Fibroblast of peridontal ligament (primary cell): ENCODE measurements at regions not wholly inside any gene's neighbourhood (a gene's known extent, or its start where the extent isn't known, plus 50 kb on each side); places are given as distances from the start of the nearest gene placed in this dataset.

Source experiments
- DNase-seq: peaks from one replicate; pipeline ENCODE4 v3.0.0-alpha.2; 2010; ENCODE audit errors: extremely low read depth

- no peak for DNase-seq
Measured at GRCh38 chr1:222040121-222040805, 298.4 kb upstream of the DUSP10 start.

- DNase-seq, result no peak
Measured at GRCh38 chr1:222038971-222039370, 297.1 kb upstream of the DUSP10 start.

- no peak for DNase-seq
Measured at GRCh38 chr1:222037720-222038119, 295.8 kb upstream of the DUSP10 start.

GRCh38 chr1:222034790-222035189, 292.9 kb upstream of the DUSP10 start:
- DNase-seq, result no peak

GRCh38 chr1:222033450-222033849, 291.6 kb upstream of the DUSP10 start:
- DNase-seq, result no peak

GRCh38 chr1:222031318-222031717, 289.4 kb upstream of the DUSP10 start:
- DNase-seq, result no peak

GRCh38 chr1:222028676-222029075, 286.8 kb upstream of the DUSP10 start:
- DNase-seq, result no peak

- DNase-seq, result no peak
Measured at GRCh38 chr1:222028116-222028515, 286.2 kb upstream of the DUSP10 start.

- no peak for DNase-seq
Measured at GRCh38 chr1:222026280-222026679, 284.4 kb upstream of the DUSP10 start.

- no peak for DNase-seq
Measured at GRCh38 chr1:222023025-222023424, 281.1 kb upstream of the DUSP10 start.

GRCh38 chr1:222021129-222021528, 279.2 kb upstream of the DUSP10 start:
- DNase-seq, result peak; percentile 30

- no peak for DNase-seq
Measured at GRCh38 chr1:222020553-222020952, 278.7 kb upstream of the DUSP10 start.

GRCh38 chr1:222019029-222019428, 277.1 kb upstream of the DUSP10 start:
- DNase-seq, result no peak

GRCh38 chr1:222018041-222018440, 276.2 kb upstream of the DUSP10 start:
- peak; percentile 57 for DNase-seq

- no peak for DNase-seq
Measured at GRCh38 chr1:222015686-222016085, 273.8 kb upstream of the DUSP10 start.

- DNase-seq, result no peak
Measured at GRCh38 chr1:222014001-222014400, 272.1 kb upstream of the DUSP10 start.

- DNase-seq, result no peak
Measured at GRCh38 chr1:222012816-222013215, 270.9 kb upstream of the DUSP10 start.

GRCh38 chr1:222010306-222010705, 268.4 kb upstream of the DUSP10 start:
- DNase-seq, result no peak

- DNase-seq, result no peak
Measured at GRCh38 chr1:222009105-222009730, 267.3 kb upstream of the DUSP10 start.

- no peak for DNase-seq
Measured at GRCh38 chr1:222006715-222007114, 264.8 kb upstream of the DUSP10 start.

GRCh38 chr1:222004784-222005183, 262.9 kb upstream of the DUSP10 start:
- DNase-seq, result no peak

- DNase-seq, result no peak
Measured at GRCh38 chr1:222004034-222004433, 262.1 kb upstream of the DUSP10 start.

GRCh38 chr1:222002503-222002902, 260.6 kb upstream of the DUSP10 start:
- DNase-seq, result no peak

- no peak for DNase-seq
Measured at GRCh38 chr1:222000131-222000530, 258.2 kb upstream of the DUSP10 start.
